CD4-positive, alpha-beta T cell (primary cell): ENCODE measurements at regions not wholly inside any gene's neighbourhood (a gene's known extent, or its start where the extent isn't known, plus 50 kb on each side); places are given as distances from the start of the nearest gene placed in this dataset.

Source experiments
- ATAC-seq: fragments of 200-7000 bp; cut with Tn5 transposase; one replicate; pipeline ENCODE4 v1.10.0; 2022; ENCODE audit warnings: mild to moderate bottlenecking; ENCODE audit not compliant: poor library complexity
- CTCF ChIA-PET: fragments of 350-600 bp; sonication (Branson Sonifier 250); formaldehyde crosslinking; loops from one replicate; lab custom pipeline; 2021; ENCODE audit warnings: antibody characterized with exemption, inconsistent platforms; lab: Charles Lee
- POLR2A ChIA-PET: fragments of 350-600 bp; sonication (Branson Sonifier 250); formaldehyde crosslinking; loops from one replicate; lab custom pipeline; 2021; ENCODE audit warnings: antibody characterized with exemption, inconsistent platforms; lab: Charles Lee
- DNase-seq, 14 experiments: peaks; one replicate each; pipeline ENCODE4 v3.0.0-alpha.2; 2013 to 2020; ENCODE audit warnings: mixed read lengths in 2 of 14
- H3K27ac ChIP-seq, 2 donors: one replicate each; pipeline versions ENCODE4 v1.5.1 to v1.7.0; 2013; ENCODE audit warnings: low read length in 2 of 2, low read depth in 1 of 2, mild to moderate bottlenecking in 1 of 2
- H3K27me3 ChIP-seq, 2 experiments: 1 replicate in 1 of 2; 2 replicates in 1 of 2; pipeline versions ENCODE4 v1.6.1 to v1.7.0; 2013; ENCODE audit warnings: low read length in 2 of 2, control low read depth in 1 of 2, mild to moderate bottlenecking in 1 of 2, moderate library complexity in 1 of 2; ENCODE audit not compliant: insufficient read depth in 2 of 2, control insufficient read depth in 1 of 2
- H3K36me3 ChIP-seq: one replicate; pipeline ENCODE4 v1.6.1; 2013; ENCODE audit warnings: low read length, control low read depth; ENCODE audit not compliant: insufficient read depth
- H3K4me1 ChIP-seq: one replicate; pipeline ENCODE4 v1.6.1; 2013; ENCODE audit warnings: low read length, control low read depth; ENCODE audit not compliant: insufficient read depth
- H3K4me3 ChIP-seq: one replicate; pipeline ENCODE4 v1.5.1; 2013; ENCODE audit warnings: mild to moderate bottlenecking, low read length, moderate library complexity
- H3K9me3 ChIP-seq, 2 experiments: 1 replicate in 1 of 2; 2 replicates in 1 of 2; pipeline versions ENCODE4 v1.6.1 to v1.7.0; 2013; ENCODE audit warnings: low read length in 2 of 2, mild to moderate bottlenecking in 2 of 2, control low read depth in 1 of 2, moderate library complexity in 1 of 2; ENCODE audit not compliant: control insufficient read depth in 1 of 2, insufficient read depth in 1 of 2
- H3K27ac Mint-ChIP-seq: one replicate; pipeline ENCODE4 v1.8.0; 2020; ENCODE audit warnings: mixed read lengths
- H3K27me3 Mint-ChIP-seq: one replicate; pipeline ENCODE4 v1.8.0; 2021; ENCODE audit warnings: mixed read lengths
- H3K36me3 Mint-ChIP-seq: one replicate; pipeline ENCODE4 v1.8.0; 2021; ENCODE audit warnings: low read depth, mixed read lengths
- H3K4me1 Mint-ChIP-seq: one replicate; pipeline ENCODE4 v1.8.0; 2021; ENCODE audit warnings: low read depth, mixed read lengths
- H3K4me3 Mint-ChIP-seq: one replicate; pipeline ENCODE4 v1.8.0; 2020; ENCODE audit warnings: mild to moderate bottlenecking, mixed read lengths
- H3K9me3 Mint-ChIP-seq: one replicate; pipeline ENCODE4 v1.8.0; 2020; ENCODE audit warnings: mixed read lengths
- CTCF ChIP-seq: fragments of 200-600 bp; IDR thresholded peaks from one replicate; pipeline ENCODE4 v1.8.0; 2022; ENCODE audit warnings: antibody characterized with exemption, mild to moderate bottlenecking
- intact Hi-C, 2 experiments: fragments of 100-400 bp; cut with DNase I in 1 of 2; cut with micrococcal nuclease in 1 of 2; formaldehyde crosslinking; loops; one replicate each; pipeline versions ENCODE4 v1.15.1 to v1.9.0; 2023 to 2025; cut with DNase I, micrococcal nuclease

GRCh38 chr6:100262086-100262485 lies 202.6 kb downstream of the SIM1 start:
- no peaks in the 10 kb centered on the region for H3K9me3 Mint-ChIP-seq
- CTCF ChIA-PET = no interaction called here
- Histone ChIP-seq H3K36me3 (no peaks in the 10 kb centered on the region), H3K27ac (no peak overlapping the region), H3K27me3 (no peaks in the 10 kb centered on the region), H3K9me3 (no peaks in the 10 kb centered on the region), H3K4me1 (no peaks in the 10 kb centered on the region), H3K4me3 (no peak overlapping the region)
- H3K4me1 Mint-ChIP-seq = no peaks in the 10 kb centered on the region
- H3K27me3 Mint-ChIP-seq = peaks cover 5% of the 10 kb centered on the region
- H3K4me3 Mint-ChIP-seq = no peak overlapping the region
- POLR2A ChIA-PET = no interaction called here
- intact Hi-C loops = no loop called here
- DNase-seq (no peak), ATAC-seq (no peak)
- H3K36me3 Mint-ChIP-seq = no peaks in the 10 kb centered on the region
- TF ChIP-seq CTCF = no peak
- no peak overlapping the region for H3K27ac Mint-ChIP-seq

- intact Hi-C loops = no loop called here
Observed at GRCh38 chr6:100261486-100261885, 203.2 kb downstream of the SIM1 start.

GRCh38 chr6:100260584-100260983 lies 204.1 kb downstream of the SIM1 start:
- TF ChIP-seq CTCF = no peak
- ChIA-PET POLR2A (no interaction called here), CTCF (interaction anchor here (0.9 kb wide), 1 partner anchor 9 kb away, joined by 3 read pairs; no protein-coding TSS in a partner anchor)
- H3K4me3 ChIP-seq = no peak overlapping the region
- no peaks in the 10 kb centered on the region for H3K27me3 ChIP-seq
- Mint-ChIP-seq H3K27me3 (no peaks in the 10 kb centered on the region), H3K4me3 (no peak overlapping the region), H3K9me3 (no peaks in the 10 kb centered on the region), H3K27ac (no peak overlapping the region), H3K4me1 (no peaks in the 10 kb centered on the region), H3K36me3 (no peaks in the 10 kb centered on the region)
- DNase-seq = no peak
- no peaks in the 10 kb centered on the region for H3K9me3 ChIP-seq
- no peaks in the 10 kb centered on the region for H3K4me1 ChIP-seq
- no peak overlapping the region for H3K27ac ChIP-seq
- ATAC-seq = no peak
- intact Hi-C loops = no loop called here
- no peaks in the 10 kb centered on the region for H3K36me3 ChIP-seq

More at GRCh38 chr6:100261486-100261885, 203.2 kb downstream of the SIM1 start:
- no peak overlapping the region for H3K27ac Mint-ChIP-seq
- H3K4me1 Mint-ChIP-seq = no peaks in the 10 kb centered on the region
- POLR2A ChIA-PET = no interaction called here
- H3K36me3 ChIP-seq = no peaks in the 10 kb centered on the region
- CTCF ChIA-PET = no interaction called here
- no peak overlapping the region for H3K4me3 ChIP-seq
- no peaks in the 10 kb centered on the region for H3K4me1 ChIP-seq
- no peaks in the 10 kb centered on the region for H3K9me3 Mint-ChIP-seq
- no peak overlapping the region for H3K4me3 Mint-ChIP-seq
- no peak for TF ChIP-seq CTCF
- H3K27me3 ChIP-seq = no peaks in the 10 kb centered on the region
- no peaks in the 10 kb centered on the region for H3K36me3 Mint-ChIP-seq
- ATAC-seq (no peak), DNase-seq (no peak)
- H3K27ac ChIP-seq = no peak overlapping the region
- H3K9me3 ChIP-seq = no peaks in the 10 kb centered on the region
- H3K27me3 Mint-ChIP-seq = peaks cover under 1% of the 10 kb centered on the region
